HG03066 (cell line): ENCODE measurements at regions not wholly inside any gene's neighbourhood (a gene's known extent, or its start where the extent isn't known, plus 50 kb on each side); places are given as distances from the start of the nearest gene placed in this dataset.

Experiments used
- ATAC-seq: cut with Tn5 transposase; IDR thresholded peaks from one replicate; pipeline ENCODE4 v1.9.1; 2021; ENCODE audit warnings: low read depth; ENCODE audit not compliant: unreplicated experiment

DNA sequence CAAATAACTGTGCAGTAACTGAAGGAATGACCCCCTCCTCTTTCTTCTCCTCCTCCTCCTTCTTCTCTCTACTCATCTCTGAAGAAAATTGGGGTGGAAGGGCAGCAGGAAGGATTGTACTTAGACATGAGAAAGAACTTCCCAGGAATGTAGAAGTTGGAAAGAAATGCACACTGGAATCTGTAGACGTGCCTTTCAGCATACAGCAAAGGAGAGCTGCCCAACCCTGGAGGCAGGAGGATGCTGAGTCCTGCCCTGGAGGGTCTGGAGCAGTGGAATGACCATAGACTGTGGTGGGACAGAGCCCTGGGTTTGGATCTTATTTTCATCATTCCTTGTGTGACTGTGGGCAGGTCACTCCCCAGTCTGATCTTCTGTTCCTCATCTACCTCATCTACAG, 80.1 kb downstream of the PJA1 start:
- ATAC-seq, result no peak

GRCh38 chrX:69083801-69084200, 81.5 kb downstream of the PJA1 start:
- ATAC-seq, result no peak

- no peak for ATAC-seq
These were observed 81.9 kb downstream of the PJA1 start for GRCh38 chrX:69083361-69083760.

- no peak for ATAC-seq
These were observed 82.5 kb downstream of the PJA1 start for GRCh38 chrX:69082753-69083150.

DNA sequence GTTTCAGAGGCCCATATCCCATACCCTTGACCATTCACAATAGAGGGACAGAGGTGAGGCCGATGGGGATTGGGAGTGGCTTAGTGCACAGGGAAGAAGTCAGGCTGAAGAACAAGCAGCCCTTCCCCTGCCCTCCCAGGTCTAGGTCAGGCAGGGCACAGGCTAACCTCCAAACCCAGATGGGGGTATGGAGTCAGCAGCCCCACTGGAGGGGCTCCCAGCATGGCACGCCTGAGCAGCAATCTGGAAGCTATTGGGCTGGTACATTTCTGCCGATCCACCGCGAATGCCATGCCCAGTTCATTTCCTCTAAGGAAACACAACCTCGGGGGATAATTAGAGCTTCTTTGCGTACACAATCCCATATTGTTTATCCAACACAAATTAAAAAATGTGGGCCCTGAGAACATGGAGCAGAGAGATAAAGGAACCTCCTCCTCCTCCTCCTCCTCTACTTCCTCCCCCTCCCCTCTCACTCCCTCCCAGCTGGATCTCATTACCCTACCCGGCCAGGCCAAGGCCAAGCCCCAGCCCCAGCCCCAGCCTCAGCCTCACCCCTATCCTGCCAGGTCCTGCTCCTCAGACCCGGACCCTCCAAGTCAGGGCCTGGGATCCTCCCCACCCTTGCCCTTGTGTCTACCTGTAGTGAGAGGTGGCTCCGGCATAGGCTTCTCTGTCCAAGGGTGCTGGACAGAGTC, 83.0 kb downstream of the PJA1 start:
- ATAC-seq, result no peak

DNA sequence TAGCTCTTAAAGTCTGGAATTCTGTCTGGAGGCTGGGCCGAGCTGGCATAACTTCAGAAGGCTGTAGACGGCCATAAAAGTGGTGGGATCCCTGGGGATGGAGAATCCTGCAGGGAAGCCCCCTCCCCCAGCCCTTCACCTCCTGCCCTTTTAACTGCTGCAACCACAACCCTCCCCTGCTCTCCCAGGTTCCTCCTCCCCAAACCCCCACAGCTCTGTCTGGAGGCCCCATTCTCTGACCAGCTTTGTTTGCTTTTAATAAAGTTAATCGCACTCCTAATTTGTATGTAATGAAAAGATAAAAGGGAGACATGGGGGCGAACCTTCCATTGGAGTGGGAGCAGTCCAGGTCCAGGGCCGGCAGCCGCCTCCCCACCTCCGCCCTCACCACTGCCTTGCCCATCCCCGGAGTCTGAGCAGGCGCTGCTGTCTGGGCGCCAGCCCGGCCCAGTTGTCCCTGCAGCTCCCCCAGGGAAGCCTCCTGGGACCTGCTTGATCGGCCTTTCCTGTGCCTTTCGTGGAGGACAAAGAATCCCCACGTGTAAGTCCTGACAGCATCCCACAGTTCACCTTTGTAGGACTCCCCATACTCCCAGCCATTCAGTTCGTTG, 84.3 kb downstream of the PJA1 start:
- ATAC-seq, result no peak

DNA sequence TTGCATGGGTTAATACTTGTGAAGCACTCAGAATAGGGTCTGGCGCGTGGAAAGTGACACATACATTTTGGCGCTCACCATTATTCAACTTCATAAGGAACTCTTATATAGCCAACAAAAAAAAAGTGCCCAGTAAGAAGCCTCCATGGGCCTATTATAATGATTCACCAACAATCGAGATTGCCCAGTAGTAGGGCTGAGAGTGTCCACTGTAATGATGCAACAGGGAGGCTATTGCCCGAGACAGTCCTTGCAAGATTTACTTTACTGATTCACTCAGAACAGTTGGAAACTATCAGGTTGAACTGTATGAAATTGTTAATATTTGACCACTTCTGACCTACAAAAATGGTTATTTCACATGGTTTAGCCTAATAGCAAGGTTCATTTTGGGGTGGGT, 86.0 kb downstream of the PJA1 start:
- no peak for ATAC-seq

GRCh38 chrX:69077895-69078455, 87.3 kb downstream of the PJA1 start:
- ATAC-seq, result no peak

DNA sequence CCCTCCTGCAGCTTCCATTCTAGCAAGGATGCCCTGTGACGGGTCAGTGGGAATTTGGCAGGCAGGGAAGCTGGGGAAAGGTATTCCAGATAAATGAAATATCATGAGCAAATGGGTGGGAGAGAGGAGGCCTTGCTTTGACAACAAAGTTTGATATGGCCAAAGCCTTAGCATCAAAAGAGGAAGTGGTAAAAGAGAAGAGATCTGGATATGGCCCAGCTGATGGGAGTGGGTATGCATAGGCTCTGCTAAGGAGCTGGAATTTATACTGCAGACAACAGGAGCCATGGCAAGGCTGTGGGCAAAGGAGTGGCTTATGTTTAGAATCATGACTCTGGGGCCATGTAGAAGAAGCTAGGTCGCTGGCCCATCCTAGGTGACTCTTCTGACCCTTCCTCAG, 89.2 kb downstream of the PJA1 start:
- no peak for ATAC-seq

DNA sequence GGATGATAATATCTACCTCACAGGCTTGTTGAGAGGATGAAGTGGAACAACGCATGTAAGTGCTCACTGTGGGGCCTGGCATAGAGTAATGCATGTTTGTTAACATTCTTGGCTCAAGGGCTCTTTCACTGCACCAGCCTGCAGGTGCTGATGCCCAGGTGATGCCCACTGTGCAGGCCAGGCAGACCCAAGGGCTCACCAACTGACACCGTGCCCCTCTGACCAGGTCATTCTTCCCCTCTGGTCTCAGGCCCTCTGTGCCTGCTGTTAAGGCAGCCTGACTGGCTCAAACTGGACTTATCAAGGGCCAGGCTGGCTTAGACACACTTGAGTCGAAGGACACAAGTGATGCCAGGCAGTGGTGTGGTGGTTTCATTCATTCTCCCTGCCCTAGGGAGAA, 90.5 kb downstream of the PJA1 start:
- no peak for ATAC-seq

DNA sequence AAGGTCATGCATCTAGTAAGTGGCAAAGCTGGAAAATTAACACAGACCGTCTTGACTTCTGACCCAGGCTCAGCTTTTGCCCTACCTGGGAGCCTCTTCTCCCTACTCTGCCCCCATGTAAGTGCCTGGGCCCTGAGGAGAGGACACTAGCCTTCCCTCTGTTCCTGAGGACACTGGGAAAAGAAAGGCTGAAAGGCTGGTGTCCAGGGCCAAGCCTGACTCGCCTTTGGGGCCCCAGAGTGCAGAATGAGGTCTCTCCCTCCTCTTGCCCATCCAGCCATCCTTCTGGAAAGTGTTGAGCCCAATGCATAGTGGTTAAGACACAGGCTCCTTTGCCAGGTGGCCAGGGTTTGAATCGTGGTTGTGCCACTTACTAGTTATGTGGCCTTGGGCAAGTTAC, 91.5 kb downstream of the PJA1 start:
- ATAC-seq, result no peak

- ATAC-seq, result no peak
These were observed 92.0 kb downstream of the PJA1 start for GRCh38 chrX:69073241-69073640.

GRCh38 chrX:69072486-69073006, 92.7 kb downstream of the PJA1 start:
- no peak for ATAC-seq

- ATAC-seq, result no peak
These were observed 94.2 kb downstream of the PJA1 start for GRCh38 chrX:69070949-69071650.

- no peak for ATAC-seq
These were observed 95.4 kb downstream of the PJA1 start for GRCh38 chrX:69069876-69070275.

- ATAC-seq, result no peak
These were observed 96.2 kb downstream of the PJA1 start for GRCh38 chrX:69069086-69069445.

GRCh38 chrX:69068301-69069085, 96.8 kb downstream of the PJA1 start:
- no peak for ATAC-seq

DNA sequence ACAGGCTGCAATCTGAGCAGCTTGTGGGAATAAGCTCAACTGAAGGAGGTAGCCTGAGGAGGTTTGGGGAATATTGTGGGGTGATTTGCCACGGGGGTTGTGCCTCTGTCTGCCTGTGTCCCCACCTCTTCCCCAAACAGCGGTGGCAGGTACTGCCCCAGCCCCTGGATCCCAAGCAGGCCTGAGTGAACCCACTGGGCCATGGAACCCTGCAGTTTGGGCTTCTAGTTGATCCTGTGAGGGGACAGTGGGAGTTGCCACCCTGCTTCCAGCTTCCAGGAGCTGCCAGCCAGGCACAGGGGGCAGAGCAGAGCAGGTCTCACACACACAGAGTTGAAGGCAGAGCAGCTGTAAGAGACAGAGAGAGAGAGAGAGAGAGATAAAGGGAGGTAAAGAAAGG, 97.4 kb downstream of the PJA1 start:
- no peak for ATAC-seq

- no peak for ATAC-seq
These were observed 98.2 kb downstream of the PJA1 start for GRCh38 chrX:69066966-69067525.

- ATAC-seq, result no peak
These were observed 99.1 kb downstream of the PJA1 start for GRCh38 chrX:69066021-69066757.
